ENCODE measurements at regions not wholly inside any gene's neighbourhood (a gene's known extent, or its start where the extent isn't known, plus 50 kb on each side); places are given as distances from the start of the nearest gene placed in this dataset.

- TF ChIP-seq MAX (IDR thresholded peaks at IDR 0.05) (no peak), RAD21 (IDR thresholded peaks at IDR 0.05; ENCODE audit: low read depth) (no peak), NFIC (IDR thresholded peaks at IDR 0.05) (no peak), CEBPB (IDR thresholded peaks at IDR 0.05) (no peak), CREB1 (IDR thresholded peaks at IDR 0.05; ENCODE audit: low read depth) (no peak)
Observed at GRCh38 chr20:6870559-6870958, 103.1 kb downstream of the BMP2 start.
